ENCODE measurements at regions not wholly inside any gene's neighbourhood (a gene's known extent, or its start where the extent isn't known, plus 50 kb on each side); places are given as distances from the start of the nearest gene placed in this dataset.

DNA sequence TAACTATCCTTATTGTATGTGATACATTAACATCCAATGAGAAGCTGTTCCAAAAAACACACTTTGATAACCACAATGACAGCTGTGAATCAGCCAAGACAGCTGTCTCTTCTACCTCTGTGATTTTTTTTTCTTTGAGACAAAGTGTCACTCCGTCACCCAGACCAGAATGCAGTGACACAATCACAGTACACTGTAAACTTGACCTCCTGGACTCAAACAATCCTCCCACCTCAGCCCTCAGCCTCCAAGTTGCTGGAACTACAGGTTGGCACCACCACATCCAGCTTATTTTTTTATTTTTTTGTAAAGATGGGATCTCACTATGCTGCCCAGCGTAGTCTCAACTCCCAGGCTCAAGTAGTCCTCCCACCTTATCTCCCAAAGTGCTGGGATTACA, 73.5 kb upstream of the TMCO5A start:
- no peak for TF ChIP-seq EP300 (IDR thresholded peaks at IDR 0.05; ENCODE audit: low read depth)
- no peak for TF ChIP-seq POLR2AphosphoS5 (IDR thresholded peaks at IDR 0.05)
